Body of pancreas (tissue), 4 donors: ENCODE measurements at regions not wholly inside any gene's neighbourhood (a gene's known extent, or its start where the extent isn't known, plus 50 kb on each side); places are given as distances from the start of the nearest gene placed in this dataset.

Source experiments
- CTCF ChIP-seq, 7 experiments: fragments of 450-650 bp in 4 of 7; fragments of 200-600 bp in 3 of 7; sonication (generic) in 3 of 7; IDR thresholded peaks; one replicate each; pipeline ENCODE4 v1.5.1; 2016 to 2019; ENCODE audit warnings: antibody characterized with exemption in 7 of 7
- POLR2A ChIP-seq, 3 donors: fragments of 450-650 bp; IDR thresholded peaks; one replicate each; pipeline ENCODE4 v1.6.1; 2016; ENCODE audit warnings: antibody characterized with exemption in 3 of 3, mild to moderate bottlenecking in 2 of 3

- TF ChIP-seq CTCF (IDR thresholded peaks at IDR 0.05): no peak
- TF ChIP-seq POLR2A (IDR thresholded peaks at IDR 0.05): no peak
These were observed 643.8 kb upstream of the KLHL29 start for GRCh38 chr2:22741216-22741615.
